ENCODE measurements at regions not wholly inside any gene's neighbourhood (a gene's known extent, or its start where the extent isn't known, plus 50 kb on each side); places are given as distances from the start of the nearest gene placed in this dataset.

GRCh38 chr4:24208691-24209090 lies 318.8 kb upstream of the PPARGC1A start:
- TF ChIP-seq POLR2A (IDR thresholded peaks at IDR 0.05): no peak
- TF ChIP-seq, protein P1, sequence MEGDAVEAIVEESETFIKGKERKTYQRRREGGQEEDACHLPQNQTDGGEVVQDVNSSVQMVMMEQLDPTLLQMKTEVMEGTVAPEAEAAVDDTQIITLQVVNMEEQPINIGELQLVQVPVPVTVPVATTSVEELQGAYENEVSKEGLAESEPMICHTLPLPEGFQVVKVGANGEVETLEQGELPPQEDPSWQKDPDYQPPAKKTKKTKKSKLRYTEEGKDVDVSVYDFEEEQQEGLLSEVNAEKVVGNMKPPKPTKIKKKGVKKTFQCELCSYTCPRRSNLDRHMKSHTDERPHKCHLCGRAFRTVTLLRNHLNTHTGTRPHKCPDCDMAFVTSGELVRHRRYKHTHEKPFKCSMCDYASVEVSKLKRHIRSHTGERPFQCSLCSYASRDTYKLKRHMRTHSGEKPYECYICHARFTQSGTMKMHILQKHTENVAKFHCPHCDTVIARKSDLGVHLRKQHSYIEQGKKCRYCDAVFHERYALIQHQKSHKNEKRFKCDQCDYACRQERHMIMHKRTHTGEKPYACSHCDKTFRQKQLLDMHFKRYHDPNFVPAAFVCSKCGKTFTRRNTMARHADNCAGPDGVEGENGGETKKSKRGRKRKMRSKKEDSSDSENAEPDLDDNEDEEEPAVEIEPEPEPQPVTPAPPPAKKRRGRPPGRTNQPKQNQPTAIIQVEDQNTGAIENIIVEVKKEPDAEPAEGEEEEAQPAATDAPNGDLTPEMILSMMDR (IDR thresholded peaks at IDR 0.05): no peak
